NCI-H1417 treated with DMSO at 0.1 percent for 48 hours (cell line): ENCODE measurements at regions not wholly inside any gene's neighbourhood (a gene's known extent, or its start where the extent isn't known, plus 50 kb on each side); places are given as distances from the start of the nearest gene placed in this dataset.

Source experiments
- DNase-seq: peaks from one replicate; lab custom pipeline; 2025; lab: John Stamatoyannopoulos, UW

DNA sequence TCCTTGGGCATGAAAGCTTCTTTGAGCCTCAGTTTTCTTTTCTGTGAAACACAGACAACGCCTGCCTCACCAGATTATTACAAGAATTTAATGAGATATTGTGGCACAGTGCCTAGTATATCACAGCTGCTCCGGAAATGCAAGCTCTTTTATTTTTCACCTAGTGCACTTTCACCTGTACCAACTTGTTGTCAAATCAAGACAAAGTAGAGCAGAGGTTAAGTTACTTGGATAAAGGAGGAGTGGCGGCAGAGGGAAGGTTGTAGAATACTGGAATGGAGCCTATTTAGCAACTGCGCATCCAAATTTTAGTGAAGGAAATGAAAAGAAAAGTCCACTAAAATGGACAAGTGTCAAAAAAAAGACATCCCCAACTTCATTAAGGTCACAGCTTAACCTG lies 54.9 kb upstream of the RHOBTB1 start:
- no peak for DNase-seq

DNA sequence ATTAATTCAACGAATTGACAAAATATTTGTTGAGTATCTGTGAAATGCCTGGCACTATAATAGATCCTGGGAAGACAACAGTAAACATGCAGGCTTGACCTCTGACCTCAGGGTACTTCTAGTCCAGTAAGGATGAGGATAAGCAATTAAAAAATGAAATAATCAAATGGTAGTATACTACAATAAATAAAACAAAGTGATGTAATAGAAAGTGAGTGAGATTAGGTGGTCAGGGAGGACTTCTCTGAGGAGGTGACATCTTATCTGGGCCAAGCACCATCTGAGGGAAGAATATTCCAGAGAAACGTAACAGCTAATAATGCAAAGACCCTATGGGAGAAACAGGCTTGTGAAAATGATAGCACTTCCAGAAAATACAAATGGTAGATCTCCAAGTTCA lies 50.1 kb upstream of the RHOBTB1 start:
- no peak for DNase-seq
